ENCODE measurements at regions not wholly inside any gene's neighbourhood (a gene's known extent, or its start where the extent isn't known, plus 50 kb on each side); places are given as distances from the start of the nearest gene placed in this dataset.

- no peak for TF ChIP-seq GATA3 (IDR thresholded peaks at IDR 0.05; ENCODE audit: low read depth, low read length)
- no peak for TF ChIP-seq GATA2 (IDR thresholded peaks at IDR 0.05; ENCODE audit: low read depth, low read length)
Observed at GRCh38 chr9:26579056-26579455, 313.5 kb downstream of the CAAP1 start.

DNA sequence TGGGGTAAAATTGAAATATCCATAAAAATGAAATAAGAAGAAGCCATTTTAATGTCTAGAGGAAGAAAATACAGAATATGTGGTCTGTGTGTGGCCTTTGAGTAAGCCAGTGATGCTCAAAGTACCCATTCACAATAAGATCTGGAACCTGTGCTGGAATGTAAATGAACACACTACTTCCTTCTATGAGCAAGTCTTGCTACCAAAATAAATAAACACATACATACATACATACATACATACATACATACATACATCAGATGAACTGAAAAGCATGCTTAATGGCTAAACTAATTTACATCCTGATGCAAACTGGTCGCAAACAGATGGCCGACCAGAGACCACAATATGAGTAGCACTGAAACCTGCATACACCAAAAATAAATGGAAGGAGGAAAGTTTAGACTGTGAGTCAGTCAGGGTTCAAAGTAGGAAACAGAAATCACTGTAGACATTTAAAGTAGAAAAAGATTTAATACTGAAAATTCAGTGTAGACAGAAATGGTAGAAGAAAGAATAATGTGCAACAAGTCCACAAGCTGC lies 317.6 kb downstream of the CAAP1 start:
- TF ChIP-seq GATA3 (IDR thresholded peaks at IDR 0.05; ENCODE audit: low read depth, low read length) (no peak), GATA2 (IDR thresholded peaks at IDR 0.05; ENCODE audit: low read depth, low read length) (no peak)

DNA sequence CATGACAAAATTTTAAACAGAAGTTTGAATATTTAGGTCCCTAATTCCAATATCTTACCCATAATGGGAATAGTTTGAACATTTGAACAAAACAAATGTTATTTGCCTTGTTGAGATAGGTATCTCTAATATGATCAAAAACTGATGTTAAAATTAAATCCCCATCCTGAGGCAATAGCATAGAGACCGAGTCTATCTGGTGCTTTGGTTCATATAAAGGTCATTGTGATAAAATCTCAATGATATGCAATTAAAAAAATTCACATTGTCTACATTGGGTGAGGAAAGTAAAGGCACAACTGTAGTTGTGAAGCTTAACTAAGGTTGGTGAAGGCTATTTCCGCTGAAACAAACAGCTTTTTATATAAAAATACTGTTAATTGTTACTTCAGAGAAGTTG lies 318.3 kb downstream of the CAAP1 start:
- TF ChIP-seq GATA3 (IDR thresholded peaks at IDR 0.05; ENCODE audit: low read depth, low read length) (no peak; the same call in 1 of the 2 replicates), GATA2 (IDR thresholded peaks at IDR 0.05; ENCODE audit: low read depth, low read length) (no peak)

- TF ChIP-seq GATA2 (IDR thresholded peaks at IDR 0.05; ENCODE audit: low read depth, low read length) (no peak), GATA3 (IDR thresholded peaks at IDR 0.05; ENCODE audit: low read depth, low read length) (no peak)
Observed at GRCh38 chr9:26567976-26568375, 324.6 kb downstream of the CAAP1 start.

- TF ChIP-seq GATA2 (IDR thresholded peaks at IDR 0.05; ENCODE audit: low read depth, low read length) (no peak), GATA3 (IDR thresholded peaks at IDR 0.05; ENCODE audit: low read depth, low read length) (no peak)
Observed at GRCh38 chr9:26566141-26566540, 326.5 kb downstream of the CAAP1 start.

DNA sequence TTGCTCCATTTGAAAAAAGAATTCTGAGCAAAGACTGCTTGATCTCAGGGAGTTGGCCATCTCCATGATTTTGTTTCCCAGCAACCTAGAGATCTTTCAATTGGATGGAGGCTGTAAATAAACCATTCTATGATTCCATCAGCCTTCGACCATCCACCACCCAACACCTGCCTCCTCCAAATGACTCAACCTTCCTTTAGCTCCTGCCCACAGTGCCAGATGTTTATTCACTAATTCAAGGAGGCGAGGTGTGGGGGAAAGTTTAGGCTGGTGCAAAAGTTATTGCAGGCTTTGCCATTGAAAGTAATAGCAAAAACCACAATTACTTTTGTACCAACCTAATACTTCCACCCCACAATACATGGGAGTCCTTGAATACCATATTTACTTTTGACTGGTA lies 327.5 kb downstream of the CAAP1 start:
- TF ChIP-seq GATA2 (IDR thresholded peaks at IDR 0.05; ENCODE audit: low read depth, low read length), result no peak
- no peak for TF ChIP-seq GATA3 (IDR thresholded peaks at IDR 0.05; ENCODE audit: low read depth, low read length)

GRCh38 chr9:26562338-26562737 lies 330.3 kb downstream of the CAAP1 start:
- TF ChIP-seq GATA2 (IDR thresholded peaks at IDR 0.05; ENCODE audit: low read depth, low read length) (no peak), GATA3 (IDR thresholded peaks at IDR 0.05; ENCODE audit: low read depth, low read length) (no peak)

DNA sequence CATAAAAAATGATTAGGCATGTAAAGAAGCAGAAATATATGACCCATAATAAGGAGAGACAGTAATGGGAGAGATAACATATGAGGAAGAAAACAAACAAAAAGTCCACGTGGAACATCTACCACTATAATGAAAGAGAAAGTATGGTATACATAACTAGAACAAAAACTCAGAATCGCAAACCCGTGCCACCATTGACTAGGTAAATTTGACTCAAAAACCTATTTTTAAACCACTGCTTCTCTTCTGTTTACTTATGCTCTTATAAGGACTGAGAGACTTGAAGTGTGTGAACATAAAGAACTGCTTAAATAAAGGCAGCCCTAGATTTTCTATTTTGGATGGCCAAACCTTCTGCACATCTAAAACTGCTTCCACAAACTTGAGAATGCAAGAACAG lies 330.7 kb downstream of the CAAP1 start:
- TF ChIP-seq GATA2 (IDR thresholded peaks at IDR 0.05; ENCODE audit: low read depth, low read length), result no peak
- TF ChIP-seq GATA3 (IDR thresholded peaks at IDR 0.05; ENCODE audit: low read depth, low read length), result no peak

DNA sequence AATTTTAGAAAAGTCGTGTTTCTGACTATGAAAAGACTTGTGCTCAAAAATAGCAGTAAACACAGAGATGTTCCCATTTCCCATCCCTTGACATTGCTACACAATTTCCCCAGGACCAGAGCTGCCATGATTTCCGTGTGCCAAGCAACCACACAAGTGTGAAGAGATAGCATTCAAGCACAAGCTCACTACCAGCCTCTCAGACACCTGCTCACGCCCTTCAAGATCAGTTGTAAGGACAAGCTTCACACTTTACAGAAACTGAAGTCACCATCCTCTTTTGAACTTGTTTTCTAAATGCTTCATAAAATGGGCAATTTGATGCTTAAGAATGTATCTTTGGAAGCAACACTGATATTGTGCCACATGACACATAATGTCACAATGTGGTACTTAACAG lies 333.1 kb downstream of the CAAP1 start:
- no peak for TF ChIP-seq GATA3 (IDR thresholded peaks at IDR 0.05; ENCODE audit: low read depth, low read length)
- TF ChIP-seq GATA2 (IDR thresholded peaks at IDR 0.05; ENCODE audit: low read depth, low read length), result no peak

DNA sequence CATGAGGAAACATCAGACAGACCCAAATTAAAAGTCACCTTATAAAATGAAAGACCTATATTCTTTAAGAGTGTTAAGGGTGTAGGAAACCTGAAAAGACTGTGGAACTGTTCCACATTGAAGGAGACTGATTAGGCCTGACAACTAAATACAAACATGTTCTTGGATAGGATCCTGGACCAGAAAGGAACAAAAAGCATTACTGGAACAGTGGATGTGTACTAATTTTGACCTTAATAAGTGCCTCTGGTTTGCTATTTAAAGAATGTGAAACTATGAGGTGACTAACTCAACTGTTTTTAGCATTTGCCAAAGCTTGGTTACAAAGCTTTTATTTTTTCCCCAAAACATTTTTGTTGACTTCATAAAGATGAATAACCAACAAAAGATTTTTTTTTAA lies 340.6 kb downstream of the CAAP1 start:
- TF ChIP-seq GATA3 (IDR thresholded peaks at IDR 0.05; ENCODE audit: low read depth, low read length) (no peak), GATA2 (IDR thresholded peaks at IDR 0.05; ENCODE audit: low read depth, low read length) (no peak)

GRCh38 chr9:26551451-26551850 lies 341.2 kb downstream of the CAAP1 start:
- no peak for TF ChIP-seq GATA3 (IDR thresholded peaks at IDR 0.05; ENCODE audit: low read depth, low read length)
- no peak for TF ChIP-seq GATA2 (IDR thresholded peaks at IDR 0.05; ENCODE audit: low read depth, low read length)

DNA sequence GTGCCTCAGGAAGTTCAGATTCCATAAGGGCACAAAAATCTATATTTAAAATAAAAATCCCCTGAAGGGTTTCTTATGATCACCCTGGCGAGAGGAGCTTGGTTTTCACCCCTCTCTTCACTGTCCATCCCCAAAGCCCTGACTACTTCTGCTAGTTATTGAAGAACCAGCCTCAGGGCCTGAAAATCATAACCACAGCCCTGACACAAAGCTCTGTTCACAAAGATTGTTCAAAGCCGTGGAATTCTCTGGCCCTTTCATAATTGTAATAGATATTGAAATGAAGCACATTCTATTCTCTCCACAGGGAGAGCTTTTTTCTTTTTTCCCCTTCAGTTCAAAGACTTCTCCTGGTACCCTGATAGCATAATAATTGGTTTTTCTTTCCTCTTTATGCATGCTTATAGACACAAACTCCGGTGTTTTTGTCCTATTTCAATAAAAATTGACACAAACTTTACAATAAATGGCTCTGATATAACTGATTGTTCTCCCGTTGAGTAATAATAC lies 343.8 kb downstream of the CAAP1 start:
- no peak for TF ChIP-seq GATA2 (IDR thresholded peaks at IDR 0.05; ENCODE audit: low read depth, low read length)
- no peak for TF ChIP-seq GATA3 (IDR thresholded peaks at IDR 0.05; ENCODE audit: low read depth, low read length)

- no peak for TF ChIP-seq GATA3 (IDR thresholded peaks at IDR 0.05; ENCODE audit: low read depth, low read length)
- no peak for TF ChIP-seq GATA2 (IDR thresholded peaks at IDR 0.05; ENCODE audit: low read depth, low read length)
Observed at GRCh38 chr9:26539867-26540493, 352.6 kb downstream of the CAAP1 start.

DNA sequence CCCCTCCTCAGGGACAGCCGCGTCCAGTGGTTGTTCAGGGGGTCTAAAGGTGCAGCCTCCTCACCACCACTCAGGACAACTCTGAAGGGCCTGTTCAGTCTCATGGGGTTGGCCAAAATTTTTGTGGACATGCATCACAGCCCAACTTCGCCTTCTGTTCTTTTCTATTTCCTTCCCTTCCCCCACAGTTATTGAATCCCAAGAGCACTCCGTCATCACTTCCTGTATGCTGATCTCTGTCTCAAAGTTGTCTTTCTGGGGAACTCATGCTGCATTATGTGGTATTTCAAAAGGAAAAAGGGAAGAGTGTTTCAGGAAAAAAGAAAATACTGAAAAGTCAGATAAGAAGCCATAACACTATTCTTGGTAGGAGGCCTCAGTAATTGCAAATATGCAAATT lies 355.4 kb downstream of the CAAP1 start:
- TF ChIP-seq GATA2 (IDR thresholded peaks at IDR 0.05; ENCODE audit: low read depth, low read length) (no peak), GATA3 (IDR thresholded peaks at IDR 0.05; ENCODE audit: low read depth, low read length) (no peak)

DNA sequence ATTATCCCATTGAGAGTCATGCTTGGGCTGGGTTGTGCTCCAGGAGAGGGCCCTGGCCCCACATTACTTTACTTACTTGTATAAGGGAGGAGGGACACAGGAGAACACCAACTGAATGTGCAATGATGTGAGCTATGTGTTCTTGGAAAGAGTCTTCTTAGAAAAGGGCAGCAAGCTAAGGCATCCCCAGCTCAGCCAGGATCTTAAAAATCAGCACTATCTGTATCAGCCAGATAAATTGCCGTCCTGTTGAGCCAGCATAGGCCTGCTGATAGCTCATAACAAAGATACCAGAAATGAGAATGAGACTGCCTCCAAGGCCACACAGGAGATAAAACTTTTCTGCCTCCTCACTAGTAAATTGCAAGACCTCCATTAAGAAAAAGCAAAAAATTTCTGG lies 357.5 kb downstream of the CAAP1 start:
- TF ChIP-seq GATA3 (IDR thresholded peaks at IDR 0.05; ENCODE audit: low read depth, low read length) (no peak), GATA2 (IDR thresholded peaks at IDR 0.05; ENCODE audit: low read depth, low read length) (no peak)
